A673 (cell line): ENCODE measurements at regions not wholly inside any gene's neighbourhood (a gene's known extent, or its start where the extent isn't known, plus 50 kb on each side); places are given as distances from the start of the nearest gene placed in this dataset.

ENCODE experiments used
- BruUV-seq: library from RNA; stranded (reverse); fragments of 400-500 nt; replicated peaks from 2 replicates; lab custom pipeline; 2021; lab: Mats Ljungman, UMichigan
- CTCF ChIA-PET: fragments of 300-600 bp; sonication (Branson Sonifier 250); formaldehyde crosslinking; loops from one replicate; lab custom pipeline; 2022; ENCODE audit warnings: antibody characterized with exemption; lab: Charles Lee
- POLR2A ChIA-PET: fragments of 300-600 bp; sonication (Branson Sonifier 250); formaldehyde crosslinking; loops from one replicate; lab custom pipeline; 2022; ENCODE audit warnings: antibody characterized with exemption; ENCODE audit not compliant: low non-redundant PET; lab: Charles Lee
- DNase-seq: peaks from one replicate; pipeline ENCODE4 v3.0.0-alpha.2; 2015; ENCODE audit warnings: low spot score
- H3K27ac ChIP-seq: fragments of 200-600 bp; sonication (generic); 2 replicates; pipeline ENCODE4 v1.5.1; 2016; ENCODE audit warnings: mixed run types, low read depth, mild to moderate bottlenecking, mixed read lengths, antibody characterized with exemption, low read length; ENCODE audit not compliant: poor library complexity, severe bottlenecking
- H3K27me3 ChIP-seq: fragments of 200-600 bp; sonication (generic); replicated peaks from 2 replicates; pipeline ENCODE4 v1.6.1; 2017; ENCODE audit warnings: mixed run types, low read depth, mild to moderate bottlenecking, mixed read lengths, antibody characterized with exemption, low read length; ENCODE audit not compliant: insufficient read depth, poor library complexity
- H3K36me3 ChIP-seq: fragments of 200-600 bp; sonication (generic); 2 replicates; pipeline ENCODE4 v1.6.1; 2016; ENCODE audit warnings: mixed run types, mild to moderate bottlenecking, mixed read lengths, antibody characterized with exemption, low read length; ENCODE audit not compliant: insufficient read depth, poor library complexity, severe bottlenecking
- H3K4me1 ChIP-seq: fragments of 200-600 bp; sonication (generic); 2 replicates; pipeline ENCODE4 v1.6.1; 2017; ENCODE audit warnings: mixed run types, mild to moderate bottlenecking, mixed read lengths, antibody characterized with exemption, low read length; ENCODE audit not compliant: insufficient read depth, poor library complexity, severe bottlenecking
- H3K4me3 ChIP-seq: fragments of 200-600 bp; sonication (generic); 2 replicates; pipeline ENCODE4 v1.5.1; 2016; ENCODE audit warnings: low read depth, mixed run types, mild to moderate bottlenecking, mixed read lengths, low read length; ENCODE audit not compliant: poor library complexity, severe bottlenecking
- H3K9me3 ChIP-seq: fragments of 200-600 bp; sonication (generic); 2 replicates; pipeline ENCODE4 v1.6.1; 2016; ENCODE audit warnings: mixed run types, low read depth, mild to moderate bottlenecking, mixed read lengths, antibody characterized with exemption, low read length; ENCODE audit not compliant: poor library complexity, severe bottlenecking
- CTCF ChIP-seq: fragments of 300-800, 200-600 bp; sonication (generic); conservative IDR thresholded peaks from 2 replicates; pipeline ENCODE4 v1.5.1; 2017; ENCODE audit warnings: low read depth, mild to moderate bottlenecking, antibody characterized with exemption, low read length, moderate library complexity, mixed read lengths
- EZH2 ChIP-seq: fragments of 200-600 bp; sonication (generic); IDR thresholded peaks from 2 replicates; pipeline ENCODE4 v1.6.1; 2017; ENCODE audit warnings: borderline replicate concordance, low read depth, mild to moderate bottlenecking, mixed read lengths, antibody characterized with exemption, low read length; ENCODE audit not compliant: poor library complexity, severe bottlenecking
- intact Hi-C: fragments of 100-400 bp; cut with micrococcal nuclease; formaldehyde crosslinking; loops from one replicate; pipeline ENCODE4 v1.10.0; 2022; ENCODE audit not compliant: unreplicated experiment

- Histone ChIP-seq H3K4me1 (peaks cover 27% of the 10 kb centered on the region), H3K27me3 (no peaks in the 10 kb centered on the region), H3K4me3 (no peak overlapping the region), H3K9me3 (no peaks in the 10 kb centered on the region), H3K36me3 (no peaks in the 10 kb centered on the region), H3K27ac (no peak overlapping the region)
- BruUV-seq = no TSS peak
- intact Hi-C loops = no loop called here
- TF ChIP-seq CTCF (no peak), EZH2 (no peak)
- CTCF ChIA-PET = no interaction called here
- no peak for DNase-seq
- POLR2A ChIA-PET = no interaction called here
Observed at GRCh38 chr6:19602434-19603013, 234.6 kb upstream of the ID4 start.

GRCh38 chr6:19603721-19604120, 233.4 kb upstream of the ID4 start:
- H3K27ac ChIP-seq = no peak overlapping the region
- CTCF ChIA-PET = no interaction called here
- no peaks in the 10 kb centered on the region for H3K27me3 ChIP-seq
- TF ChIP-seq EZH2 (no peak), CTCF (no peak)
- intact Hi-C loops = no loop called here
- no peaks in the 10 kb centered on the region for H3K9me3 ChIP-seq
- POLR2A ChIA-PET = no interaction called here
- no peak for DNase-seq
- no peaks in the 10 kb centered on the region for H3K36me3 ChIP-seq
- H3K4me3 ChIP-seq = no peak overlapping the region
- BruUV-seq = no TSS peak
- peaks cover 31% of the 10 kb centered on the region for H3K4me1 ChIP-seq

- Histone ChIP-seq H3K27ac (no peak overlapping the region), H3K9me3 (no peaks in the 10 kb centered on the region), H3K27me3 (no peaks in the 10 kb centered on the region), H3K4me1 (peaks cover 14% of the 10 kb centered on the region), H3K36me3 (no peaks in the 10 kb centered on the region), H3K4me3 (no peak overlapping the region)
- ChIA-PET CTCF (no interaction called here), POLR2A (no interaction called here)
- no peak for DNase-seq
- intact Hi-C loops = no loop called here
- no TSS peak for BruUV-seq
- TF ChIP-seq CTCF (no peak), EZH2 (no peak)
Observed at GRCh38 chr6:19605624-19606023, 231.5 kb upstream of the ID4 start.
